H9 (cell line): ENCODE measurements at regions not wholly inside any gene's neighbourhood (a gene's known extent, or its start where the extent isn't known, plus 50 kb on each side); places are given as distances from the start of the nearest gene placed in this dataset.

ENCODE experiments used
- DNase-seq: peaks from one replicate; pipeline ENCODE4 v3.0.0-alpha.2; 2017
- H2AFZ ChIP-seq: one replicate; pipeline ENCODE4 v1.6.1; 2013; ENCODE audit warnings: mild to moderate bottlenecking, low read length, control low read depth, moderate library complexity
- H2AK5ac ChIP-seq: 2 replicates; pipeline ENCODE4 v1.6.1; 2013; ENCODE audit warnings: low read length, control low read depth, mixed read lengths; ENCODE audit not compliant: insufficient read length
- H2BK120ac ChIP-seq: one replicate; pipeline ENCODE4 v1.6.1; 2013; ENCODE audit warnings: low read depth, mild to moderate bottlenecking, low read length, control low read depth, inconsistent platforms; ENCODE audit not compliant: poor library complexity, severe bottlenecking
- H2BK12ac ChIP-seq: 2 replicates; pipeline ENCODE4 v1.6.1; 2013; ENCODE audit warnings: low read length, control low read depth, mixed read lengths, low read depth; ENCODE audit not compliant: insufficient read length
- H2BK15ac ChIP-seq: 2 replicates; pipeline ENCODE4 v1.6.1; 2013; ENCODE audit warnings: low read depth, low read length, control low read depth
- H2BK20ac ChIP-seq: one replicate; pipeline ENCODE4 v1.6.1; 2013; ENCODE audit warnings: low read depth, mild to moderate bottlenecking, low read length, control low read depth, inconsistent platforms; ENCODE audit not compliant: poor library complexity, severe bottlenecking
- H2BK5ac ChIP-seq: 2 replicates; pipeline ENCODE4 v1.6.1; 2013; ENCODE audit warnings: low read length, control low read depth, mixed read lengths; ENCODE audit not compliant: insufficient read length
- H3K14ac ChIP-seq: 2 replicates; pipeline ENCODE4 v1.6.1; 2013; ENCODE audit warnings: low read length, control low read depth; ENCODE audit not compliant: insufficient read depth
- H3K18ac ChIP-seq: 2 replicates; pipeline ENCODE4 v1.6.1; 2013; ENCODE audit warnings: low read depth, mild to moderate bottlenecking, mixed read lengths, low read length, control low read depth; ENCODE audit not compliant: insufficient read length
- H3K23ac ChIP-seq: 2 replicates; pipeline ENCODE4 v1.6.1; 2013; ENCODE audit warnings: low read length, control low read depth, mixed read lengths, low read depth; ENCODE audit not compliant: insufficient read length
- H3K23me2 ChIP-seq: 2 replicates; pipeline ENCODE4 v1.6.1; 2013; ENCODE audit warnings: low read depth, mild to moderate bottlenecking, mixed read lengths, low read length, control low read depth; ENCODE audit not compliant: insufficient read length, poor library complexity, severe bottlenecking
- H3K27ac ChIP-seq: 2 replicates; pipeline ENCODE4 v1.5.1; 2013; ENCODE audit warnings: low read length, control low read depth, mixed read lengths, low read depth; ENCODE audit not compliant: insufficient read length
- H3K27me3 ChIP-seq: 2 replicates; pipeline ENCODE4 v1.6.1; 2013; ENCODE audit warnings: low read length, control low read depth, inconsistent platforms; ENCODE audit not compliant: insufficient read depth
- H3K4ac ChIP-seq: 2 replicates; pipeline ENCODE4 v1.6.1; 2013; ENCODE audit warnings: low read depth, mild to moderate bottlenecking, control low read depth, inconsistent platforms, low read length, moderate library complexity
- H3K4me1 ChIP-seq: 2 replicates; pipeline ENCODE4 v1.6.1; 2013; ENCODE audit warnings: low read length, control low read depth, inconsistent platforms; ENCODE audit not compliant: insufficient read depth
- H3K4me2 ChIP-seq: 2 replicates; pipeline ENCODE4 v1.6.1; 2013; ENCODE audit warnings: low read length, control low read depth, mixed read lengths; ENCODE audit not compliant: insufficient read length, insufficient read depth
- H3K56ac ChIP-seq: 2 replicates; pipeline ENCODE4 v1.6.1; 2013; ENCODE audit warnings: low read depth, mild to moderate bottlenecking, mixed read lengths, low read length, control low read depth; ENCODE audit not compliant: insufficient read length
- H3K79me1 ChIP-seq: 2 replicates; pipeline ENCODE4 v1.6.1; 2013; ENCODE audit warnings: low read depth, mild to moderate bottlenecking, moderate library complexity, low read length, control low read depth, inconsistent platforms; ENCODE audit not compliant: insufficient read depth, poor library complexity, severe bottlenecking
- H3K79me2 ChIP-seq: 2 replicates; pipeline ENCODE4 v1.6.1; 2013; ENCODE audit warnings: low read length, control low read depth, inconsistent platforms; ENCODE audit not compliant: insufficient read depth
- H3K9ac ChIP-seq: 2 replicates; pipeline ENCODE4 v1.6.1; 2013; ENCODE audit warnings: low read length, control low read depth, mixed read lengths; ENCODE audit not compliant: insufficient read length; ENCODE audit errors: extremely low read depth
- H3K9me3 ChIP-seq: one replicate; pipeline ENCODE4 v1.6.1; 2013; ENCODE audit warnings: low read depth, low read length, inconsistent platforms; ENCODE audit not compliant: control insufficient read depth
- H3T11ph ChIP-seq: one replicate; pipeline ENCODE4 v1.6.1; 2013; ENCODE audit warnings: mild to moderate bottlenecking, low read length, control low read depth, inconsistent platforms
- H4K20me1 ChIP-seq: one replicate; pipeline ENCODE4 v1.6.1; 2013; ENCODE audit not compliant: control insufficient read depth, insufficient read length, insufficient read depth
- H4K5ac ChIP-seq: 2 replicates; pipeline ENCODE4 v1.6.1; 2013; ENCODE audit warnings: low read depth, mild to moderate bottlenecking, mixed read lengths, low read length, control low read depth; ENCODE audit not compliant: insufficient read length
- H4K8ac ChIP-seq: replicated peaks from 2 replicates; pipeline ENCODE4 v1.6.1; 2013; ENCODE audit warnings: low read length, control low read depth, mixed read lengths, low read depth; ENCODE audit not compliant: insufficient read length
- H4K91ac ChIP-seq: 2 replicates; pipeline ENCODE4 v1.6.1; 2013; ENCODE audit warnings: low read depth, mild to moderate bottlenecking, moderate library complexity, mixed read lengths, low read length, control low read depth; ENCODE audit not compliant: insufficient read length
- H3K27ac Mint-ChIP-seq, 3 experiments: 2 replicates in 2 of 3; 3 replicates in 1 of 3; pipeline ENCODE4 v1.8.0; 2020 to 2021; ENCODE audit warnings: mixed read lengths in 3 of 3, mild to moderate bottlenecking in 1 of 3, moderate library complexity in 1 of 3
- H3K27me3 Mint-ChIP-seq: 2 replicates; pipeline ENCODE4 v1.8.0; 2021; ENCODE audit warnings: low read depth, mild to moderate bottlenecking, moderate library complexity, mixed read lengths
- H3K36me3 Mint-ChIP-seq, 3 experiments: 2 replicates in 2 of 3; 3 replicates in 1 of 3; pipeline ENCODE4 v1.8.0; 2020 to 2021; ENCODE audit warnings: low read depth in 3 of 3, mixed read lengths in 3 of 3; ENCODE audit not compliant: insufficient read depth in 1 of 3
- H3K4me1 Mint-ChIP-seq, 2 experiments: 2 replicates each; pipeline ENCODE4 v1.8.0; 2020; ENCODE audit warnings: mixed read lengths in 2 of 2
- H3K4me3 Mint-ChIP-seq, 2 experiments: 2 replicates in 1 of 2; 3 replicates in 1 of 2; pipeline ENCODE4 v1.8.0; 2020 to 2021; ENCODE audit warnings: mild to moderate bottlenecking in 2 of 2, mixed read lengths in 2 of 2, moderate library complexity in 1 of 2
- H3K9me3 Mint-ChIP-seq, 2 experiments: 2 replicates in 1 of 2; 3 replicates in 1 of 2; pipeline ENCODE4 v1.8.0; 2020; ENCODE audit warnings: mild to moderate bottlenecking in 2 of 2, mixed read lengths in 2 of 2, moderate library complexity in 1 of 2
- WGBS: extraction: QIAGEN DNeasy Blood & Tissue Kit; methylation state at CpG from one replicate; pipeline ENCODE4 v1.1.7; 2013; ENCODE audit warnings: missing lambda C conversion rate, low lambda C conversion rate, mixed read lengths; ENCODE audit not compliant: insufficient read length; ENCODE audit errors: extremely low coverage; 5-methylcytosine and 5-hydroxymethylcytosine counted together
- TF ChIP-seq, protein P1 (sequence below): fragments of 200-600 bp; sonication (generic); conservative IDR thresholded peaks from 3 replicates; pipeline ENCODE4 v1.8.0; 2021; ENCODE audit warnings: antibody characterized with exemption, mild to moderate bottlenecking

DNA sequence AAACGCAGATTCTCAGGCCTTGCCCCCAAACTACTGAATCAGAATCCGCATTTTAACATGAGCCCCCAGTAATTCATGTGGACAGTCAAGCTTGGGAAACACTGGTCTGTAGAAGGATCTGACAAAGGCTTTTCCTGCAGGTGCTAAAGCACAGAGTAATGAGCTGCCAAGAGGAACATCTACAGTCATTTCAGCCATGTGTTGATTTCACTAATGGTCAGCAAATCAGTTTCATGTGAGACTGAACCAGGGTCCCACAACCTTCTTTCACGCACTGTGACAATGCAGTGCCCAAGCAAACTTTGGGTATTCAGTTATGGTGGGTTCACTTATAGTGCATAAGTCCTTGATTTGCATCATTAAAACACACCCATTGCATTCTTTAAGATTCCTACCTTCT, 237.6 kb downstream of the TUSC7 start:
- H4K20me1 ChIP-seq, result no peaks in the 10 kb centered on the region
- H2BK20ac ChIP-seq, result no peak overlapping the region
- no peak overlapping the region for H3K56ac ChIP-seq
- H3K9ac ChIP-seq, result no peak overlapping the region
- H3T11ph ChIP-seq, result no peak overlapping the region
- no peak overlapping the region for H2BK15ac ChIP-seq
- Mint-ChIP-seq H3K27ac (no peak overlapping the region), H3K9me3 (peaks cover 0 to 6% of the 10 kb centered on the region in 2 experiments; a peak in 1 of 5 replicates), H3K27me3 (no peaks in the 10 kb centered on the region), H3K4me1 (peaks cover 6 to 13% of the 10 kb centered on the region in 2 experiments), H3K36me3 (peaks cover 0 to 7% (median 0%) of the 10 kb centered on the region in 3 experiments; a peak in 2 of 7 replicates), H3K4me3 (no peak overlapping the region)
- H2BK12ac ChIP-seq, result no peak overlapping the region
- no peak overlapping the region for H3K27ac ChIP-seq
- H3K23ac ChIP-seq, result no peak overlapping the region
- H3K23me2 ChIP-seq, result no peaks in the 10 kb centered on the region
- no peak overlapping the region for H3K4ac ChIP-seq
- no peak overlapping the region for H3K18ac ChIP-seq
- H3K79me1 ChIP-seq, result no peaks in the 10 kb centered on the region
- no peak overlapping the region for H4K5ac ChIP-seq
- H2AFZ ChIP-seq, result no peak overlapping the region
- no peaks in the 10 kb centered on the region for H3K4me1 ChIP-seq
- H2AK5ac ChIP-seq, result no peak overlapping the region
- H3K4me2 ChIP-seq, result no peak overlapping the region
- no peak overlapping the region for H2BK5ac ChIP-seq
- H4K8ac ChIP-seq, result no peak overlapping the region
- DNase-seq, result no peak
- no CpG with 5 or more reads among the region's 3 CpGs for WGBS
- H4K91ac ChIP-seq, result no peak overlapping the region
- no peaks in the 10 kb centered on the region for H3K9me3 ChIP-seq
- H3K14ac ChIP-seq, result no peak overlapping the region
- H3K27me3 ChIP-seq, result no peaks in the 10 kb centered on the region
- no peaks in the 10 kb centered on the region for H3K79me2 ChIP-seq
- H2BK120ac ChIP-seq, result no peak overlapping the region
- TF ChIP-seq, protein P1, sequence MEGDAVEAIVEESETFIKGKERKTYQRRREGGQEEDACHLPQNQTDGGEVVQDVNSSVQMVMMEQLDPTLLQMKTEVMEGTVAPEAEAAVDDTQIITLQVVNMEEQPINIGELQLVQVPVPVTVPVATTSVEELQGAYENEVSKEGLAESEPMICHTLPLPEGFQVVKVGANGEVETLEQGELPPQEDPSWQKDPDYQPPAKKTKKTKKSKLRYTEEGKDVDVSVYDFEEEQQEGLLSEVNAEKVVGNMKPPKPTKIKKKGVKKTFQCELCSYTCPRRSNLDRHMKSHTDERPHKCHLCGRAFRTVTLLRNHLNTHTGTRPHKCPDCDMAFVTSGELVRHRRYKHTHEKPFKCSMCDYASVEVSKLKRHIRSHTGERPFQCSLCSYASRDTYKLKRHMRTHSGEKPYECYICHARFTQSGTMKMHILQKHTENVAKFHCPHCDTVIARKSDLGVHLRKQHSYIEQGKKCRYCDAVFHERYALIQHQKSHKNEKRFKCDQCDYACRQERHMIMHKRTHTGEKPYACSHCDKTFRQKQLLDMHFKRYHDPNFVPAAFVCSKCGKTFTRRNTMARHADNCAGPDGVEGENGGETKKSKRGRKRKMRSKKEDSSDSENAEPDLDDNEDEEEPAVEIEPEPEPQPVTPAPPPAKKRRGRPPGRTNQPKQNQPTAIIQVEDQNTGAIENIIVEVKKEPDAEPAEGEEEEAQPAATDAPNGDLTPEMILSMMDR, result no peak
